Activated CD4-positive, alpha-beta T cell treated with anti-CD3 and anti-CD28 coated beads for 4 hours (primary cell): ENCODE measurements at regions not wholly inside any gene's neighbourhood (a gene's known extent, or its start where the extent isn't known, plus 50 kb on each side); places are given as distances from the start of the nearest gene placed in this dataset.
"Not testable (repeated sequence)": the region's sequence is repeated elsewhere in the genome, so short reads cannot be mapped to it uniquely, and the experiment has no call there.

Experiments used
- DNase-seq, 2 donors: peaks; one replicate each; pipeline ENCODE4 v3.0.0-alpha.2; 2020

- no peak for DNase-seq
Measured at GRCh38 chr11:64428693-64429092, 69.7 kb downstream of the RPS6KA4 start.

GRCh38 chr11:64429970-64430369 lies 71.0 kb downstream of the RPS6KA4 start:
- DNase-seq = no peak

GRCh38 chr11:64430645-64431044 lies 71.7 kb downstream of the RPS6KA4 start:
- DNase-seq = no peak

- DNase-seq = no peak
Measured at GRCh38 chr11:64436000-64436399, 77.0 kb downstream of the RPS6KA4 start.

GRCh38 chr11:64437426-64437825 lies 78.5 kb downstream of the RPS6KA4 start:
- no peak for DNase-seq

GRCh38 chr11:64438986-64439771 lies 80.2 kb downstream of the RPS6KA4 start:
- no peak for DNase-seq

- DNase-seq = not testable (repeated sequence)
Measured at GRCh38 chr11:64439772-64440491, 81.0 kb downstream of the RPS6KA4 start.

- no peak for DNase-seq
Measured at GRCh38 chr11:64441127-64441526, 82.2 kb downstream of the RPS6KA4 start.

- no peak for DNase-seq
Measured at GRCh38 chr11:64443001-64443400, 84.0 kb downstream of the RPS6KA4 start.

GRCh38 chr11:64444838-64445441 lies 86.0 kb downstream of the RPS6KA4 start:
- DNase-seq = no peak

- DNase-seq = no peak
Measured at GRCh38 chr11:64445651-64446050, 86.7 kb downstream of the RPS6KA4 start.

GRCh38 chr11:64447831-64448598 lies 89.1 kb downstream of the RPS6KA4 start:
- no peak for DNase-seq

- peak; percentile 62 to 64 for DNase-seq
Measured at GRCh38 chr11:64448599-64449380, 89.8 kb downstream of the RPS6KA4 start.

GRCh38 chr11:64449381-64450167 lies 90.6 kb downstream of the RPS6KA4 start:
- DNase-seq = peak; percentile 58 to 74

- no peak for DNase-seq
Measured at GRCh38 chr11:64450168-64450560, 91.2 kb downstream of the RPS6KA4 start.

- no peak for DNase-seq
Measured at GRCh38 chr11:64451856-64452255, 92.9 kb downstream of the RPS6KA4 start.

GRCh38 chr11:64453466-64453865 lies 94.5 kb downstream of the RPS6KA4 start:
- DNase-seq = no peak

GRCh38 chr11:64455456-64456261 lies 96.7 kb downstream of the RPS6KA4 start:
- DNase-seq = no peak

- DNase-seq = no peak
Measured at GRCh38 chr11:64456509-64457320, 97.8 kb downstream of the RPS6KA4 start.
